22Rv1 (cell line): ENCODE measurements at regions not wholly inside any gene's neighbourhood (a gene's known extent, or its start where the extent isn't known, plus 50 kb on each side); places are given as distances from the start of the nearest gene placed in this dataset.
A peak's percentile ranks its signal among the peaks of the same experiment; 100 is the strongest.

Experiments
- H3K27ac ChIP-seq: fragments of 450-650 bp; 2 replicates; pipeline ENCODE4 v1.5.1; 2017
- ZFX ChIP-seq: fragments of 450-650 bp; IDR thresholded peaks from 2 replicates; pipeline ENCODE4 v1.6.1; 2017; ENCODE audit warnings: antibody characterized with exemption, borderline replicate concordance
- TF ChIP-seq, protein P1 (sequence below): fragments of 450-650 bp; IDR thresholded peaks from 2 replicates; pipeline ENCODE4 v1.5.1; 2017; ENCODE audit warnings: mild to moderate bottlenecking

DNA sequence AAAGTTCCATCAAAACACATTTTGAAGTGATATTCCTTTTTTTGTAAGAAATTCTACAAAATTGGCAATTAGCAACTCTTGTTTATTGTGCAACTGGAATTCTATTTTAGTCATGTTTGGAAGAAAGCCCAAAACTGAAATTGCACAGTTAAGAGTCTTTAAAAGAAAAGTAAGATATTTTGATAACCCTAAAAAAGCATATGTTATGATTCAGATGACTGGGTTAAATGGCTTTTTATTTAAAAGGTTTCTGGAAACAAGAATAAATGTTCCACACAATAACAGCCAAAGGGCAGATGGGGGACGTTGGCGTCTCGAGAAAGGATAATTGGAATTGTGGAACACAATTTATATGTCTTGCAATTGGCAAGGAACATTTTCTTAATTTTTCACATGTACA lies 275.2 kb downstream of the CDH9 start:
- no peak overlapping the region for H3K27ac ChIP-seq
- TF ChIP-seq, protein P1, sequence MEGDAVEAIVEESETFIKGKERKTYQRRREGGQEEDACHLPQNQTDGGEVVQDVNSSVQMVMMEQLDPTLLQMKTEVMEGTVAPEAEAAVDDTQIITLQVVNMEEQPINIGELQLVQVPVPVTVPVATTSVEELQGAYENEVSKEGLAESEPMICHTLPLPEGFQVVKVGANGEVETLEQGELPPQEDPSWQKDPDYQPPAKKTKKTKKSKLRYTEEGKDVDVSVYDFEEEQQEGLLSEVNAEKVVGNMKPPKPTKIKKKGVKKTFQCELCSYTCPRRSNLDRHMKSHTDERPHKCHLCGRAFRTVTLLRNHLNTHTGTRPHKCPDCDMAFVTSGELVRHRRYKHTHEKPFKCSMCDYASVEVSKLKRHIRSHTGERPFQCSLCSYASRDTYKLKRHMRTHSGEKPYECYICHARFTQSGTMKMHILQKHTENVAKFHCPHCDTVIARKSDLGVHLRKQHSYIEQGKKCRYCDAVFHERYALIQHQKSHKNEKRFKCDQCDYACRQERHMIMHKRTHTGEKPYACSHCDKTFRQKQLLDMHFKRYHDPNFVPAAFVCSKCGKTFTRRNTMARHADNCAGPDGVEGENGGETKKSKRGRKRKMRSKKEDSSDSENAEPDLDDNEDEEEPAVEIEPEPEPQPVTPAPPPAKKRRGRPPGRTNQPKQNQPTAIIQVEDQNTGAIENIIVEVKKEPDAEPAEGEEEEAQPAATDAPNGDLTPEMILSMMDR = no peak
- TF ChIP-seq ZFX = no peak

DNA sequence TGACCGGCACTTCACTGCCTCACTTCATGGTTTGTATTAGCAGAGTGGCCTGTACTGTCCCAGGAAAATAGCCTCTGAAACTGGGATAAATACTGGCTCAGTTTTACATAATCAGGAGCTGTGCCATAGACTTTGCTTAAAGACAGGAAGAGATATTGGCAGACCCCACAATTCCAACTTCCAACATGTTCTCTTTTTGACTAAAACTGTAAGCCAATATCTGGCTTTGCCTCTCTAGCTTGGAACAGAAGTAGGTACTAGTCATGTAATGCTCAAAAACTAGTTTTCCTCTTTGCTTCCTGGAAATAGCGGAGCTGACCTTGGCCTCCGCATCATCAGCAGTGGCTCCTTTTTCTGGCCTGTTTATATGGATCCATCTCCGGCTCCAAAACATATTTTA lies 276.9 kb downstream of the CDH9 start:
- TF ChIP-seq, protein P1 = no peak
- no peak for TF ChIP-seq ZFX
- no peak overlapping the region for H3K27ac ChIP-seq

DNA sequence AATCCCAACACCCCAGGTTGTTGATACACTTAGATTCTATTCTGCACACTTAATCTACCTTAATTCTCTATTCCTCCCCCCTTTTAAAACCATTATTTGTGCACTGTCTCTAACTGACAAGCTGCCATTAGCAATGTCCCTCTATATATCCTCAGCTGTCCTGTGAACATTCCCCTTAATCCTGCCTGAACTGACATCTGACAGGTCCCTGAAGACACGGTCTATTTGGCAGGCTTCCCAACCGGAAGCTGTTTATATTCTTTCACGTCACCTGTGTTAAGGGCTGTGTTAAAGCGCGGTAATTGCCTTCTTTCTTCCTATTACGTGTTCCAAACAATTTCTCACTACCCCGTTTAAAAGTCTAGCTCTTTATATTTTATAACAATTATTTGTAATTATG lies 277.3 kb downstream of the CDH9 start:
- TF ChIP-seq, protein P1 = no peak
- TF ChIP-seq ZFX = no peak
- no peak overlapping the region for H3K27ac ChIP-seq

DNA sequence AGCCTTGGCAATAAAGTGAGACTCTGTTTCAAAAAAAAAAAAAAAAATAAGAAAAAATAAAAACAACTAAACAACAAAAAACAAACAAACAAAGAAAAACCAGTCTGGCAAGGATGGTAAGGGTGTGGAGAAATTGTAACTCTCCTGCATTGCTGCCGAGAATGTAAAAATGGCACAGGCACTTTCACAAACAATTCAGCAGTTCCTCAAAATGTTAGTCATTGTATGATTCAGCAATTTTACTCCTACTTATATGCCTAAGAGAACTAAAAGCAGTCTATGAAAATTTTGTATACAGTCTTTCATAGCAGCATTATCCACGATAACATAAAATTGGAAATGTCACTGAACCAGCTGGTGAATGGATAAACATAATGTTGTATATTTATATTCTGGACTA lies 280.4 kb downstream of the CDH9 start:
- H3K27ac ChIP-seq = no peak overlapping the region
- TF ChIP-seq ZFX = no peak
- TF ChIP-seq, protein P1 = no peak

DNA sequence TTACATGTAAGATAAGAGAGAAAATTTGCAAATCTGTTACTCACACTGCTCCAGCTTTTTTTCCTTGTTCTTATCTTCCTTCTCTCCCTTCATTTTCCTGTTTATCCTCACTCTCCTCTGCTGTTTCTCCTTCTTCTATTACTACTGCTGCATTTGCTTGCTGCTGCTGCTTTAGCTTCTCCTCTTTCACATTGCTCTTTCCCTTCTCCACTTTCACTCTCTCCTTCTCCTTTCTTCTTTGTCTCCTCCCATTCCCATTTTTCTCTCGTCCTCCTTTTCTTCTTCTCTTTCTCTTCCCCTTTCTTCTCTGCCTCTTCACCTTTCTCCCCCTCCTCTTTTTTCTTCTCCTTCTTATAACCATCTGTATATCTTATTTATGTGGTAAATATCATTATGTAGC lies 288.6 kb downstream of the CDH9 start:
- no peak for TF ChIP-seq ZFX
- TF ChIP-seq, protein P1 = no peak
- no peak overlapping the region for H3K27ac ChIP-seq

DNA sequence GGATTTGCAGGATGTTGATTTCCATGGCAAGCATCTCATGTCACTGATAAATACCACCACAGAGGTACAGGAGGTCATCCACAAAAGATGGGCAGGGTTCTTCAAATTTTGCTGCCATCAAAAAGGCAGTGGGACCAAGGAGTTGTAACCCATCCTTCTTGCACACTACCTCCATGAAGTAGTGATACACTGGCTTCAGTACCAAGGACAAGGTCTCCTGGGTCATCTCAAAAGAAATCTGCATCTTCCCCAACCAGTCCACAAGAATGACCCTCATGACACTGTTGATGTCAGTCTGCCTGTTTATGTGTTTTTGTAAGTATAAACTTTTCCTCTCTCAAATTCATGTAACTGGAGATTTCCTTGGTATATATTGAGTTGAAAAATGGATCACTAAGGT lies 298.2 kb downstream of the CDH9 start:
- TF ChIP-seq, protein P1 = no peak
- TF ChIP-seq ZFX = no peak
- no peak overlapping the region for H3K27ac ChIP-seq

DNA sequence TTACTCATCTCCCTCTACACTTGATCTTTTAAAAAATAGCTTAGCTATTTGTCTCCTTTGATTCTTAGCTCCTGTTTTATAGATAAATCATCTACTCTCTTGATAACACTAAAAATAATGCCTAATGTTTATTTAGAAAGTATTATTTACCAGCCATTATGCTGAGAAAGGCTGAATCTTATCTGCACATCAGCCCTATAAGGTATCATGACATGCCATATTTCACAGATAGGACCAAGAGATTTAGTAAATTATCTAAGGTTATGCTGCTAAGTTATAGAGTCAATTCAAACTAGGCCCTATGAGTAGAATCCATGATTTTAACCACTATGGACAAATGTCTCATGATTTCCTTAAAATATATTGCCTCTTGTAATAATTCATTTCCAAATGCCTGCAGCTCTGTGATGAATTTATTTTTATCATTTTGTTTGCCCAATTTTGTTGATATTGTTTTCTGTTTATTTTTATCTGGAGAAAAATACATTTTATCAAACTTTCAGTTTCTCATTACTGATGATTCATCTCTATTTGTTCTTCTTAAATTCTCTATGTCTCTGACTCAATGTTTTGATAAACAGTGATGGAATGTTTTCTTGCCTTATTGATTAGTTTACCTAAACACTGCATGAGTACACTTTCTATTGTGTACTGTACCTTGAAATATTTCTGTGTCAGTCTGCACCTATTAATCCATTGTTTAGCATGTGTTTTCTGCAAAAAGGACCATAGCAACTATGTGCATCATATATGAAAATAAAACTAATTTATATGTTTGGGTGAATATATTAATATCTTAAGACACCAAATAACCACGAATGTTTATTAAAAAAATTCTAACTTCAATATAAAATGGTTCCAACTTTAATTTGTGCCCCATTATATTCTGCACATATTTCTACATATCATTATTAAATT lies 300.8 kb downstream of the CDH9 start:
- H3K27ac ChIP-seq = peak overlapping the region; percentile 6; the same call in 1 of the 2 replicates
- TF ChIP-seq, protein P1 = no peak
- TF ChIP-seq ZFX = no peak
